HL-60 (cell line): ENCODE measurements at regions not wholly inside any gene's neighbourhood (a gene's known extent, or its start where the extent isn't known, plus 50 kb on each side); places are given as distances from the start of the nearest gene placed in this dataset.

Experiments used
- GABPA ChIP-seq: IDR thresholded peaks from 2 replicates; pipeline ENCODE4 v1.6.1; 2012; ENCODE audit warnings: low read depth
- POLR2AphosphoS5 ChIP-seq: IDR thresholded peaks from 2 replicates; pipeline ENCODE4 v1.6.1; 2012; ENCODE audit warnings: low read depth
- SPI1 ChIP-seq: IDR thresholded peaks from 2 replicates; pipeline ENCODE4 v1.6.1; 2012; ENCODE audit warnings: low read depth, mild to moderate bottlenecking, borderline replicate concordance
- TF ChIP-seq, protein P1 (sequence below): IDR thresholded peaks from one replicate; pipeline ENCODE4 v1.5.1; 2011; ENCODE audit warnings: low read length, control low read depth, inconsistent platforms; ENCODE audit not compliant: insufficient read depth
- TF ChIP-seq, protein P2 (sequence below): IDR thresholded peaks from 2 replicates; pipeline ENCODE4 v1.6.1; 2012; ENCODE audit warnings: low read depth; ENCODE audit not compliant: insufficient replicate concordance

DNA sequence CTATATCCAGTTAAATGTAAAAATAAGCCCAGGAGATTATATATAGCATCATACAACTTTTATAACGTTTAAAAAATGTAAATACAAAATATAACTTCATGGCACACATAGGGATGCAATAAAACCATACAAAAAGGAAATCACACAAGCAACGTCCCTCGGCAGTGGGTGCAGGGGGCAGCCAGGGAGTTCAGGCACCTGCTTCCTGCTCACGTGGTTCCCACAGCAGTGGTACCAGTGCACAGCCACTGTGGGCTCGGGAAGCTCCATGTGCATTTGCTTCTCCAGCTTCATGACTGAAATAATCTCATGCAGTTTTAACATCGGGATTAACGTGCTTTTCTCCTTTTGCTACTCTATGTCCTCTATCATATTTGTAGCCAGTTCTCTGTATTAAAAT is 255.5 kb upstream of the CXCL12 start:
- TF ChIP-seq, protein P1, sequence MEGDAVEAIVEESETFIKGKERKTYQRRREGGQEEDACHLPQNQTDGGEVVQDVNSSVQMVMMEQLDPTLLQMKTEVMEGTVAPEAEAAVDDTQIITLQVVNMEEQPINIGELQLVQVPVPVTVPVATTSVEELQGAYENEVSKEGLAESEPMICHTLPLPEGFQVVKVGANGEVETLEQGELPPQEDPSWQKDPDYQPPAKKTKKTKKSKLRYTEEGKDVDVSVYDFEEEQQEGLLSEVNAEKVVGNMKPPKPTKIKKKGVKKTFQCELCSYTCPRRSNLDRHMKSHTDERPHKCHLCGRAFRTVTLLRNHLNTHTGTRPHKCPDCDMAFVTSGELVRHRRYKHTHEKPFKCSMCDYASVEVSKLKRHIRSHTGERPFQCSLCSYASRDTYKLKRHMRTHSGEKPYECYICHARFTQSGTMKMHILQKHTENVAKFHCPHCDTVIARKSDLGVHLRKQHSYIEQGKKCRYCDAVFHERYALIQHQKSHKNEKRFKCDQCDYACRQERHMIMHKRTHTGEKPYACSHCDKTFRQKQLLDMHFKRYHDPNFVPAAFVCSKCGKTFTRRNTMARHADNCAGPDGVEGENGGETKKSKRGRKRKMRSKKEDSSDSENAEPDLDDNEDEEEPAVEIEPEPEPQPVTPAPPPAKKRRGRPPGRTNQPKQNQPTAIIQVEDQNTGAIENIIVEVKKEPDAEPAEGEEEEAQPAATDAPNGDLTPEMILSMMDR = no peak
- TF ChIP-seq, protein P2, sequence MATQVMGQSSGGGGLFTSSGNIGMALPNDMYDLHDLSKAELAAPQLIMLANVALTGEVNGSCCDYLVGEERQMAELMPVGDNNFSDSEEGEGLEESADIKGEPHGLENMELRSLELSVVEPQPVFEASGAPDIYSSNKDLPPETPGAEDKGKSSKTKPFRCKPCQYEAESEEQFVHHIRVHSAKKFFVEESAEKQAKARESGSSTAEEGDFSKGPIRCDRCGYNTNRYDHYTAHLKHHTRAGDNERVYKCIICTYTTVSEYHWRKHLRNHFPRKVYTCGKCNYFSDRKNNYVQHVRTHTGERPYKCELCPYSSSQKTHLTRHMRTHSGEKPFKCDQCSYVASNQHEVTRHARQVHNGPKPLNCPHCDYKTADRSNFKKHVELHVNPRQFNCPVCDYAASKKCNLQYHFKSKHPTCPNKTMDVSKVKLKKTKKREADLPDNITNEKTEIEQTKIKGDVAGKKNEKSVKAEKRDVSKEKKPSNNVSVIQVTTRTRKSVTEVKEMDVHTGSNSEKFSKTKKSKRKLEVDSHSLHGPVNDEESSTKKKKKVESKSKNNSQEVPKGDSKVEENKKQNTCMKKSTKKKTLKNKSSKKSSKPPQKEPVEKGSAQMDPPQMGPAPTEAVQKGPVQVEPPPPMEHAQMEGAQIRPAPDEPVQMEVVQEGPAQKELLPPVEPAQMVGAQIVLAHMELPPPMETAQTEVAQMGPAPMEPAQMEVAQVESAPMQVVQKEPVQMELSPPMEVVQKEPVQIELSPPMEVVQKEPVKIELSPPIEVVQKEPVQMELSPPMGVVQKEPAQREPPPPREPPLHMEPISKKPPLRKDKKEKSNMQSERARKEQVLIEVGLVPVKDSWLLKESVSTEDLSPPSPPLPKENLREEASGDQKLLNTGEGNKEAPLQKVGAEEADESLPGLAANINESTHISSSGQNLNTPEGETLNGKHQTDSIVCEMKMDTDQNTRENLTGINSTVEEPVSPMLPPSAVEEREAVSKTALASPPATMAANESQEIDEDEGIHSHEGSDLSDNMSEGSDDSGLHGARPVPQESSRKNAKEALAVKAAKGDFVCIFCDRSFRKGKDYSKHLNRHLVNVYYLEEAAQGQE = no peak
- TF ChIP-seq POLR2AphosphoS5 (no peak), SPI1 (no peak), GABPA (no peak)
